GM19452 (cell line): ENCODE measurements at regions not wholly inside any gene's neighbourhood (a gene's known extent, or its start where the extent isn't known, plus 50 kb on each side); places are given as distances from the start of the nearest gene placed in this dataset.

ENCODE experiments used
- ATAC-seq: cut with Tn5 transposase; IDR thresholded peaks from one replicate; pipeline ENCODE4 v1.9.1; 2021; ENCODE audit not compliant: unreplicated experiment

DNA sequence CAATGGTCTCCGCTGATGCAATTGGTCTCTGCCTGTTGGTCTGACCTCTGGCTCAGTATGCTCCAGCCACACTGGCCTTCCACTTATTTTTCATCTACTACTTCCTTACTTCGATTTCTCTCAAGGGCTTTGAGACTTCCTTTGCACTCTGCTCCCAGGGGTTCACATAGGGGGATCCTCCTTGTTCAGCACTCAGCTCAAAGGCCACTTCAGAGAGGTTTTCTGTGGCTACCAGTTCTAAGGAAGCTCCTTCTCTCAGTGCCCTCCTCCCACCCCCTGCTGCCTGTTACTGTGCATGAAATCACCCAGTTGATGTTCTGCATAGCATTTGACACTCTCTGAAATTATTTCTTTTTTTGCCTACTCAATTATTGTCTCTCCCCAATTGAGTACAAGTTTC, 476.4 kb downstream of the HS3ST3B1 start:
- no peak for ATAC-seq

DNA sequence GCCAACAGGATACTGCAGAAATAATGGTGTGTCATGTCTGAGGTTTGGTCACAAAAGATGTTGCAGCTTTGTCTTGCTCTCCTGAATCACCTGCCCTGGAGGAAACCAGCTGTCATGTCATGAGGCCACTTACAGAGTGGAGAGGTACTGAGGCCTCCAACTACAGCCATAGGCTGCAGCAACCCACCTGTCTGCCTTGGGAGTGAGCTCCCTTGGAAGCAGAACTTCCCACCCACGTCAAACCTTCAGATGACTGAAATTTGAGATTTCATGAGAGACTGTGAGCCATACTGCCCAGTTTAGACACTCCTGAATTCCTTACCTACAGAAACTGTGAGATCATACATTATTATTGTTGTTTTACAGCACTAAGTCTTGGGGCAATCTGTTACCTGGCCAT, 475.9 kb downstream of the HS3ST3B1 start:
- no peak for ATAC-seq

DNA sequence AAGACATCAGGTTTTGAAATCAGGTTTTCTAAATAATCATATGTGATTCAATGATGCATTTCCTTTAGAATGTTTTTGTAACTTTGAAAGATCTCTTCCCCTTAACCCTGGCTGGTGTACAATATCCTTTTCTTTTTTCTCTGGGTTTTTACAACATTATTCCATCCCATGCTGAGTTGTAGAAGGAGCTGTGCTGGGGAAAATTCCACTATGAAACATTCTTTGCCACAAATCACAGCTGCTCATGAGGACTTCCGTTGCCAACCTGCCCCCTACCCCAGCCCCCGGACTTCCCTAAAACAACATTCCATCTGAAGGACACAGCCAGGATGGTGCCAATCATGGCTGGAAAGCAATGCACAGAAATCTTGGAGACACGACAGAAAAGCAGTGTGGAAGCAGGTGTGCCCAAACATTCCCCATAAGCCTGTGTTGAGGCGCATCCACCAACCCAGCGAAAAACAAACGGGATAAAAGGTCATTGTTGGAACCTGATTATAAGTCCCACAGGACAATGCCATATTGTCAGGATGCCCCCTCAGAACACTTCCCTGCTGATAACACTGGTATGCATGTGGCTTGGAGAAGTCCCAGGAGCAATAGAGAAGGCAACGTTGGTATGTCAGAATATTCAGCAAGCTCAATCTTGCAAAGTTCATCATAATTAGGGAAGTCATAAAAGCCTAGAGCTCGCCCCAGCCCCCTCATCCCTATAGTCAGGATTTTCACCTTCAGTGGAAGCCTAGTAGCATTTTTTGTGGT, 475.0 kb downstream of the HS3ST3B1 start:
- no peak for ATAC-seq

DNA sequence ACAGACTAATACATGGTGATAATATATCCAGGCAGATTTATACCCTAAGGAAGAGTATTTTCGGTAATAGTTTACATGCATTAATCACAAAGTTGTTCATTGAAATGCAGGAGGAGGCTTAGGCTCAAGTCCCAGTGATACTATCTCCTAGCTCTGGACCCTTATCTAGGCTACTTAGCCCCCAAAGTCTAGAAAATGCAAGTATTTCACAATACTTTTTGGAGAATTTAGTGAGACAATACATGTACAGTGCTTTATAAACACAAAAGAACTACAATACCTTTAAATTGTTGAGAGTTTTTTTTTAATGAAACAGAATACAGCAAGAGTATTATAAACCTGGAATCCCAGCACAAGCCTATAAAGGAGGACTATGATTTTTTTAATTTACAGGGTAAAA, 473.9 kb downstream of the HS3ST3B1 start:
- ATAC-seq, result no peak

DNA sequence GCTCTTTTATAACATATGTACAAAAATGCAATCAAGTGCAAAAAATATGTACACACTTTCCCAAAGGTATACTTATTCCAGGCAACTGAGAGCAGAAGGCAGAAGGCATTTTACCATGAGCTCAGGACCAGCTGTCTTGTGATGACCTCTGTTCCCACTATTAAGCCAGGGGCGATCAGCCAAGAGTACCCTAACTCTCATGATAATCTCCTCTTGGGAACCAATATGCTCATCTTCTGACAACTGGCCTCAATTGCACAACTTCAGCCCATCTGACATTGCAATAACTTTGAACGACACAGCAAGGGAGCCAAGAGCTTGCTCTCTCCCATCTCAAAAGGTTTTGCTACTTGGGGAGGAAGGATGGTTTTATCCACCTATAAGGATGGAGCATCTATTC, 471.9 kb downstream of the HS3ST3B1 start:
- ATAC-seq, result no peak

DNA sequence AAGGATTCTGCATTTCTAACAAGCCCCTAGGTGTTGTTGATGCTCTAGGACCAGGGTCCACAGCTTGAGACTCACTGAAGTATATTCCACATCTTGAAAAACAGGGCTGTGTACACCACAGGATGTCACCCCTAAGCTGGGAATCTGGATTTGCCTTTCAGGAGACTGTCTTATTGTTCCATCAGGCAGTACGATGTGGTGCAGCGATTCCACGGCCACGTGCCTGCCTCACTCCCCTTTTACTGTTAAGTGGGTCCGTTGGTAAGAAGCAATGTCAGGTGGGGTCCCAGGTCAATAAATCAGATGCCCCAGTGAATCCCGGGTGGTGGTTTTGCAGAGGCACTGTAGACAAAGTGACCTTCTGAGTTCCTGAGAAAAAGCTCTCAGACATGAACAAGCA, 470.7 kb downstream of the HS3ST3B1 start:
- no peak for ATAC-seq

DNA sequence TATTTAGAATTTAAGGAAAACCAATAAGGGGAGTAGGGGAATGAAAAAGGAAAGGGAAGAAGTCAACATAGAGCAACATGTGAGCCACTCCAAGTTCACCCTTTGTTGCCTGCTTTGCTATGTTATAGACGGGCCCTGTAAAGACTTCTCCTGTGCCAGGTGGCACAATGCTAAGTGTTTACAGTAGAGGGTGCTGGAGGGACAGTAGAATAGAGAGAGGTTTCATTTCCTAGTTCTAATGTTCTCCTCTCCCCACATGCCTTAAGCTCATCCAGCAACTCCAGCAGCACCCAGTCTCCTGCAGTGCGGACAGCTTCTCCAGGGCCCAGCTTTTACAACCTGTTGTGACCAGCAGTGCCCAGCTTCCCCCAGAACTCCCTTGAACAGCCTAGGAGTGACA, 468.0 kb downstream of the HS3ST3B1 start:
- ATAC-seq, result no peak

DNA sequence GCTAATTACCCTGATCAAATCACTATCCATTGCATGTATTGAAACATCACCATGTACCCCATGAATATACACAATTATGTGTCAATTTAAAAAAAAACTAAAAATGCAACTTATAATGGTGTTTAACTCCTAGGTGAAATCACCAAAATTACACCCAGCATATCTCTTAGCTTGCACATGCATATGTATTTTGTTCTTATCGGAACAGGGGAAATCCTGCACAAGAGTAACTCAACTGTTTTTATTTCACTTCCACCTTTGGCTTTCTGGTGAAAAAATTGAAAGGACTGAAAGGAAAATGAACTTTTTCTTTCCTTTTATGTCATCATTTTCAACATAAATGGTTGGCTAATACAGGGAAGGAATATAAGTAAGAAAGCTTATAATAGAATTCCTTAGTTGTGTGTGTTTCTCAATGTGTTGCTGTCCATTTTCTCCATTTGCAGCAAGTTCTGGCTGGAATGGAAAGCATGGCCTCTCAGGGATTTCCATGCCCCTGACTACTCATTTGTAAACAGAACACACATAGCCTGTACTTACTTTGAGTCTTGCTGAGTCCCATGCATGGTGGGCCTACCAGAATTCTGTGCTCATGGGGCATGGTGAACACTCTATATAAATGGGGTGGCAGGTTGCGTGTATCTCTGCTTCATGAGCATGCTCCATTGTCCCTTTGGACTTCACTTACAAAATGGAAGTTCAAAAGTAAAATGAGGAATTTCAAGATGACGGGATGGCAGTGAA, 462.0 kb downstream of the HS3ST3B1 start:
- ATAC-seq, result no peak

DNA sequence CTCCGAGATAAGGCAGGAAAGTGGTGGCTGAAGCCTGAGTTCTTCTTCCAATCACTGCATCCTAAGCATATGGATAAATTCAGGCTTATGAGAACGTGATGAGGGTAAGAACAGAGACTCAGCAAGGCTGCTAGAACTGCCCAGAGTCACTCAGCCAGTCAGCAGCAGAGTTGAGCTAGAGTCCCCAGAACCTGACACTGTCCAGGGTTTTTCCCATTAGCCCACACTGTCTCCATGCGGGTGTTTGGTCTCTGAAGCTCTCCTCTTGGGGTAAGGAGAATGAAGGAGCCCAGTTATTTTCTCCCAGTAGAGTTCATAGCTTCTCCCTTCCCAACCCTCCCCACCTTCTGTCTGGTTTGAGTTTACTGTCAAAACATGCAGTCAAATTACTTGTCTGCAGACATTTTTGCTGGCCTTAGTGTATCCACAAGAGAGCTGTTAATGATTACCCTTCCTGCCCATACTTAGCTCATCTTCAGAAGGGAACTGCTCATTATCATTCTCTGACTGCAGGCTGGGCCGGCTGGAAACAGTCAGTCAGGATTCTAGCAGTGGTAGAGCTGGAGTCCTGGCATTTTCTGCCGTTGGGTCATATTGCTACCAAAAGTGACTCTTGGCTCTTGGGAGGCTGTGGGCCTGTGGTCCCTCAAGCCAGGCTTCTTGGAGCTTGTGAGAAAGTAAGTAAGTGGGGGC, 460.0 kb downstream of the HS3ST3B1 start:
- ATAC-seq, result peak; percentile 53

DNA sequence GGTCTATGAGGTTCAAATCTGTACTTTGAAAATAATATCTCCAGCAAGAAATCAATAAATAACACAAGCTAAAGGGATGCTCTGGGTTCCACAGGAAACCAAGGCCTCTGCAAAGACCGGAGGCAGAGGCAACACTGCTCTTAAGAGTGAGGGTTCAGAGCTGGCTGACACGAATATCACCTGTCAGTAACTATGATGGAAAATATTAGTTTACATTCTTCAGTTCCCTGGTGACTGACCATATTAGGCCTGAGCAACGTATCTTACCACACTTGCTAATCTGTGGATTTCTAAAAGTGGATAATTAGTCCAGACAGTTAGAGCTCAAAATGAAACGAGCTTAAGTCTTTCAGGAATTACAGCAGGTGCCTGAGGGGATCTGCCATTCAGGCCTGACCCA, 459.3 kb downstream of the HS3ST3B1 start:
- peak; percentile 42 for ATAC-seq

DNA sequence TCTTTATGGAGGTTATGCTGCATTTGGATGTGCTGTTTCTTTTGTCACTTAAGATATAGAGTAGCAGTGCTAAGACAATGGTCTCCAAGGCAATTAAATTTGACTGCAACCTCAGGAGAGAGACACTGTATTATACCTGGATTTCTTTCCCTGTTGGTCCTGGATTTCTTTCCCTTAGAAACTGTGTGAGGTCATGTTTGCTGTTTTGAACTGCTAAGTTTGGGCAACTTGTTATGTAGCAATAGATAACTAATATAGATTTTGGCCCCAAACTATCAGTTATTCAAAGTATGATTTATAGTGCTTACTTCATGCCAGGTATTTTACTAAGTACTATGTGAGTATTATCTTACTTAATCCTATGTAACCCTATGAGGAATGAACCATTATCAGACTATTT, 458.4 kb downstream of the HS3ST3B1 start:
- ATAC-seq, result no peak

DNA sequence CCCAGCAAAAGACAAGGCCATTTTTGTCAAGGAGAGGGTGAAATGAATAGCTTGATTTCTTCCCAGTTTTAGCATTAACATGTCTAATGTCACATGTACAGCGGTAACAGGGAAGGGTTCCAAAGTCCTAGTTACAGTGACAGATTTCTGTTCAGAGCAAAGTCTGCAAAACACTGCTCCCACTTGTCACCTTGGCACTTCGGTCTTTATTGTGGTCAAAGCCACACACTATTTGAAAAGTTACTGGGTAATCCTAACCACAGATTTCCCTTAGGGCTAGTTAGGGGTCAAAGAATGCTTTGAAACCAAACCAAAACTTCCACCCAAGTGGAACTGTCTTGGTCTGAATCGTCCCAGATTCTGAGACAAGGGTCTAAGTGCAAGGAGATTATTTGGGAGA, 455.6 kb downstream of the HS3ST3B1 start:
- no peak for ATAC-seq

DNA sequence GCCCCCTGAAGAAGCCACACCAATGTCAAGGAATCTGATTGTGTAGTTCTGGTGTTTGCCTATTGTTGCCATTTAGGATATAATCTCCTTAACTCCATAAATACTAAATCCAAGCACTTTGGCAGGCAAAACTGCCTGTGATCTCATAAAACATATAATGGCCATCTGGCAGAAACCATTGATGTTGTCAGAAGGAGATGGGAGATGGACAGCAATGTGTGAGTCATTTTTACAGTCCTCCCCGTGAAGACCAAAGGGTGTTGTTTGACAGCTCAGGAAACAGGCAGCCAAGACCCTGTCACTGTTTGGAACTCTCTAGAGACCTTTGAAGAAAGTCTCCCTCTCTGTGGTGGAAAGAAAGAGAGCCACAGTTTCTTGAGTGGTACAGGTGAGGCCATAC, 454.1 kb downstream of the HS3ST3B1 start:
- ATAC-seq, result no peak

DNA sequence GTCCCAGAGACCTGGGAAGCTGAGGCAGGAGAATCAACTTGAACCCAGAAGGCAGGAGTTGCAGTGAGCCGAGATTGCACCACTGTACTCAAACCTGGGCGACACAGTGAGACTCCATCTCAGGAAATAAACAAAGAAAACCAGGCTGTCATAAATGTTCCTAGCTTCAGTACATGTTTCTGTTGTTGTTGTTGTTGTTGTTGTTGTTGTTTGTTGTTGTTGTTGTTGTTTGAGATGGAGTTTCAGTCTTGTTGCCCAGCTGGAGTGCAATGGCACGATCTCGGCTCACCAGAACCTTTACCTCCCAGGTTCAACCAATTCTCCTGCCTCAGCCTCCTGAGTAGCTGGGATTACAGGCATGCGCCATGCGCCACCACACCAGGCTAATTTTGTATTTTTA, 452.5 kb downstream of the HS3ST3B1 start:
- no peak for ATAC-seq

DNA sequence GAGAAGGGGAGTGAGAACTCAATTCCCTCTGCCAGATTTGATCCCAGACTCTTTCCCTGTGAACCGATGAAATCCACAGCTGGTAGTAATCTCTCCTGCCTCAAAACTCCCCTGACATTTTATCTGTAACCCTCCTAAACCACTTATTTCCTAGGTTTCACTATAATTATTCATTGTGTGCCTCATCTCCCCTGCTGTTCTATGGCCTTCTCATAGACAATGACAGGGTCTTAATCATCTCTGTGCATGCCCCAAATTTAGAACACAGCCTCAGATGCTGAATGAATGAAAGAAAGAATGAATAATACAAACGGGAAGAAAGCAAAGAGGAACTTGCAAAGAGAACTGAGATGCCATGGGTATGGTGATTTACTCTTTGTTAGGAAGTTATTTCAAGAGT, 451.1 kb downstream of the HS3ST3B1 start:
- no peak for ATAC-seq

DNA sequence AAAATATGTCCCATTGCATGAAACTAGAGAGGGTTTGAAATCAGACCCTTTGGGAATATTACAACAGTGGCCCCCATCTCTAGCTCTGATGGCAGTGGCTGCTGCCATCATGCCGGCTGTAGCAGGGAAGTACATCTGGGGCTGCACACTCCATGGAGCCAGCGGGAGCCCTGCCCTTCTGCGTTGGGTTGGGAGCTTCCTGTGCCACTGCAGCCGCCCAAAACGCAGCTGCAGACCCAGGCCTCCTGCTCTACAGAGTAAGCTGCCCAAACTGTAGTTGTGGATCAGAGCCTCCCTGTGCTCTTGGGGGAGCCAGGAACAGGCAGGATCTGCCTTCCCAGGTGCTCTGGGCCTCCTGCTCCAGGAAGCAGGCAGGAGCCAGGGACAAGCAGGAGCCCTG, 450.0 kb downstream of the HS3ST3B1 start:
- ATAC-seq, result no peak

DNA sequence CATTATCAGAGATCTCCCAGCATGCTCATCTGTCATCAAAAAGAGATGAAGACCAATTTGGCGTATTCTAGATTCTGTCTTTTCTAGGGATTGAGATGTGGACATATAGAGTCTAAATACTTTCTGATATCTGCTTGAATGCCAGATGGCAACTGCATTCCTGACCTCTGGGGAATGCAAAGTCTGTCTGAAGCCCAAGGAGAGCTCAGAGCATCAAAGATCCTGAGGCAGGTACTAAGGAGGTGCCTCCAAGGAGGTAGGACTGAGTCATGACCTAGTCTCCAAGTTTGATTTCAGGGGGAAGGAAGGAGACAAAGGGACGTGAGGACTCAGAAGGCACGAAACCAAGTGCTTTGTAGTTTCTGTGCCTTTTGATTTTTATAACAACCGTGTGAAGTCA, 448.4 kb downstream of the HS3ST3B1 start:
- no peak for ATAC-seq

DNA sequence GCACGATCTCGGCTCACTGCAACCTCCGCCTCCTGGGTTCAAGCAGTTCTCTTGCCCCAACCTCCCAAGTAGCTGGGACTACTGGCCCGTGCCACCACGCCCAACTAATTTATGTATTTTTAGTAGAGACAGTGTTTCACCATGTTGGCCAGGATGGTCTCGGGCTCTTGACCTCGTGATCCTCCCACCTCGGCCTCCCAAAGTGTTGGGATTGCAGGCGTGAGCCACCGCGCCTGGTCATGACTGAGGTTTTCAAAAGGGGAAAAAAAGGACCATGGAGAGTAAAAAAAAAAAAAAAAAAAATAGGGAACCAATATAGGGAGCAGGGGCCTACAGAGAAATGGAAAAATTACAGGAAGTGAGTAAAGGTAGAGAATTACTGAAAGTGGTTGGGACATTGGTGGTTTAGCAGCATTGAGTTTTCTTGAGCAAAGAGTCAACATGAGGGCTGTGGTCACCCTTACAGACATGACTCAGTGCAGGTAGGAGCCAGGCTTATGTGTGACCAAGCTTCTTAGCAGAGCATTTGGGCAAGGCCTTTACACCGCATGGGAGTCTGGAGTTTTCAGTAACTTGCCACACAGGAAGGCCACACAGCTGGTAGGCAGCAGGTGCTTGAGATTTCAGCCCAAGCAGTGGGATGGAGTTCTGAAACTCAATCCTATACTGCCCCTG, 447.3 kb downstream of the HS3ST3B1 start:
- ATAC-seq, result peak; percentile 67

DNA sequence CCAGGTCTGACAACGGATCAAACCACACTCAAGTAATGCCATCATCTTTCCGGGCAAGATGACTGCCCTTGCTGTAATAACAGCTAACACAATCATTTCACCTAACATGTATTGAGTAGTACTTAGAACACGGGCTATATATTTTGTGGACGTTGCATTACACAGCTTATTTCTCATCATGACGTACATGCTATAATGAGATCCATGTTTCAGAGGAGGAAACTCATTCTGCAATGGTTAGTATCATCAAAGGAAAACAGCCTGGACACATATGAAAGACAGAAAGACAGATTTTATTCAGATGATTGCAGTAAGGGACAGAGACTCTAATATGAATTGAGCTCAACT, 446.7 kb downstream of the HS3ST3B1 start:
- ATAC-seq, result no peak

DNA sequence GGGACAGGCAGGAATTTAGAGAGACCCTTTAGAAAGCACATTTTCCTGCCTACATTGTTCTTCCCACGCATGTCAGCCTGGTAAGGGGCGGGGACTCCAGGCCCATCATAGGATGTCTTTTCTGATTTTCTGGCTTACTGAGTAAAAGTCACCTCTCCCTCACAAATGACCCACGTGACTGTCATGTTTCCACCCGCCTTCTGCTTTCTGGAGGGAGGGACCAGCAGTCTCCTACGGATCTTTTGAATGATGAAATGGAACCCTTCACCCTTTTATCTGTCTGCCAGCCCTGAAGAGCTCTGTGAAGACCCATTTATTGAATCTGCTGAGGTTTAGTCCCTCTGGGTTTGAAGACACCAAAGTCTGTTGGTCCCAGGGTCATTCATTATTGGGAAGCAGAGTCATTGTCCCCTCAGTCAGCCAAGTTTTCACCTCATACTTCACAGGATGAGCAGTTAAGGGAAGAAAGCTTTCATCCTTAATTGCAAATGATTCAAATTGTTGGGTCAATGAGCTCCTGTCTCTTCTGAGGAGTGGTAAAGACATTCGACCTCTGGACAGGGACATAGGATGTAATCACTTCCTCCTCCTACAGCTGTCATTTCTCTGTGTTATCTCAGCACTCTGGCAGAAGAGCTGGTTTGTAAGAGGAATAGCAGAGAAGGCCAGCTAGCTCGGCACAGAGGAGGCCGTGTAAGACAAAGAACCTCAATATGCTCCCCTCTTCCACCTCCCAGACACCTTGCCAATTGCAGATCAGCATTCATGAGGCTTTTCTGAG, 446.1 kb downstream of the HS3ST3B1 start:
- no peak for ATAC-seq

DNA sequence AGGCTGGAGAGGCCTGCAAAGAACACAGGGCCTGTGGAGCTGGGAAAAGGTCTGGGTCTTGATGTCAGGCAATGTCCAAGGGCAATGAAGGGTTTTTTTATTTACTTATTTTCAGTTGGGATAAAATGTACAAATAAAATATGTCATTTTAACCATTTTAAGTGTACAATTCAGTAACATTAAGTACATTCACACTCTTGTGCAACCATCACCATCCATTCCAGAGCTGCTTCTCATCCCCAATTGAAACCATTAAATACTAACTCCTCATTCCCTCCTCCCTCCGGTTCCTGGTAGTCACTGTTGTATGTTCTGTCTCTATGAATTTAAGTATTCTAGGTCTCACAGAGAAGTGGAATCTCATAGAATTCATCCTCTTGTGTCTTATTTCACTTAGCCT, 444.7 kb downstream of the HS3ST3B1 start:
- no peak for ATAC-seq
